Smooth muscle cell (in vitro differentiated cells): ENCODE measurements at regions not wholly inside any gene's neighbourhood (a gene's known extent, or its start where the extent isn't known, plus 50 kb on each side); places are given as distances from the start of the nearest gene placed in this dataset.

Source experiments
- DNase-seq: peaks from one replicate; lab custom pipeline; 2025; ENCODE audit not compliant: unreplicated experiment; lab: John Stamatoyannopoulos, UW
- H2AFZ ChIP-seq: fragments of 200-600 bp; sonication (generic); 2 replicates; pipeline ENCODE4 v1.6.0; 2016; ENCODE audit warnings: antibody characterized with exemption, low read depth, mild to moderate bottlenecking
- H3F3A ChIP-seq: fragments of 200-600 bp; sonication (generic); 2 replicates; pipeline ENCODE4 v1.6.0; 2017; ENCODE audit warnings: antibody characterized with exemption, low read depth
- H3K27ac ChIP-seq: fragments of 200-600 bp; sonication (generic); 2 replicates; pipeline ENCODE4 v1.5.1; 2016; ENCODE audit warnings: low read depth, mild to moderate bottlenecking
- H3K27me3 ChIP-seq: fragments of 200-600 bp; sonication (generic); 2 replicates; pipeline ENCODE4 v1.6.1; 2016; ENCODE audit warnings: low read depth, mild to moderate bottlenecking
- H3K36me3 ChIP-seq: fragments of 200-600 bp; sonication (generic); 2 replicates; pipeline ENCODE4 v1.5.1; 2016; ENCODE audit warnings: low read depth
- H3K4me1 ChIP-seq: fragments of 200-600 bp; sonication (generic); 2 replicates; pipeline ENCODE4 v1.5.1; 2016; ENCODE audit warnings: low read depth
- H3K4me2 ChIP-seq: fragments of 200-600 bp; sonication (generic); 2 replicates; pipeline ENCODE4 v1.6.0; 2016; ENCODE audit warnings: mild to moderate bottlenecking
- H3K4me3 ChIP-seq: fragments of 200-600 bp; sonication (generic); 2 replicates; pipeline ENCODE4 v1.5.1; 2016; ENCODE audit warnings: mild to moderate bottlenecking
- H3K79me2 ChIP-seq: fragments of 200-600 bp; sonication (generic); 2 replicates; pipeline ENCODE4 v1.6.0; 2016; ENCODE audit warnings: low read depth, mild to moderate bottlenecking
- H3K9ac ChIP-seq: fragments of 200-600 bp; sonication (generic); 2 replicates; pipeline ENCODE4 v1.6.0; 2016; ENCODE audit warnings: low read depth
- H3K9me3 ChIP-seq: fragments of 200-600 bp; sonication (generic); replicated peaks from 2 replicates; pipeline ENCODE4 v1.5.1; 2016; ENCODE audit warnings: low read depth
- H4K20me1 ChIP-seq: fragments of 200-600 bp; sonication (generic); 2 replicates; pipeline ENCODE4 v1.6.0; 2016; ENCODE audit warnings: low read depth
- CTCF ChIP-seq: fragments of 200-600 bp; sonication (generic); IDR thresholded peaks from 2 replicates; pipeline ENCODE4 v1.5.1; 2017; ENCODE audit warnings: borderline replicate concordance, mild to moderate bottlenecking, antibody characterized with exemption; ENCODE audit not compliant: insufficient read depth, poor library complexity, severe bottlenecking
- WGBS: methylation state at CpG from one replicate; pipeline ENCODE4 v1.1.7; 2016; ENCODE audit warnings: low lambda C conversion rate; 5-methylcytosine and 5-hydroxymethylcytosine counted together

GRCh38 chr16:85284141-85284817, 172.0 kb upstream of the CIBAR2 start:
- no peak for TF ChIP-seq CTCF
- peaks cover 99% of the 10 kb centered on the region for H4K20me1 ChIP-seq
- H2AFZ ChIP-seq, result no peak overlapping the region
- H3F3A ChIP-seq, result no peaks in the 10 kb centered on the region
- H3K4me2 ChIP-seq, result no peak overlapping the region
- H3K36me3 ChIP-seq, result no peaks in the 10 kb centered on the region
- H3K9ac ChIP-seq, result no peak overlapping the region
- H3K79me2 ChIP-seq, result no peaks in the 10 kb centered on the region
- no peak for DNase-seq
- H3K4me1 ChIP-seq, result peaks cover 15% of the 10 kb centered on the region
- no peaks in the 10 kb centered on the region for H3K27me3 ChIP-seq
- H3K9me3 ChIP-seq, result no peaks in the 10 kb centered on the region
- no peak overlapping the region for H3K4me3 ChIP-seq
- WGBS, result 82% methylated on average over 38 of the region's 38 CpGs
- no peak overlapping the region for H3K27ac ChIP-seq

- Histone ChIP-seq H3F3A (no peaks in the 10 kb centered on the region), H3K4me1 (peaks cover 10% of the 10 kb centered on the region), H4K20me1 (peaks cover 98% of the 10 kb centered on the region), H3K79me2 (no peaks in the 10 kb centered on the region), H2AFZ (no peak overlapping the region), H3K4me2 (no peak overlapping the region), H3K27me3 (no peaks in the 10 kb centered on the region), H3K9ac (no peak overlapping the region), H3K9me3 (no peaks in the 10 kb centered on the region), H3K36me3 (no peaks in the 10 kb centered on the region), H3K27ac (no peak overlapping the region), H3K4me3 (no peak overlapping the region)
- TF ChIP-seq CTCF, result no peak
- DNase-seq, result no peak
- WGBS, result 89% methylated on average over 7 of the region's 7 CpGs
These were observed 173.4 kb upstream of the CIBAR2 start for GRCh38 chr16:85285681-85286065.

- DNase-seq, result no peak
- Histone ChIP-seq H3K4me2 (no peak overlapping the region), H3K79me2 (no peaks in the 10 kb centered on the region), H3K9ac (no peak overlapping the region), H4K20me1 (peaks cover 98% of the 10 kb centered on the region), H3F3A (no peaks in the 10 kb centered on the region), H3K27ac (no peak overlapping the region), H2AFZ (no peak overlapping the region), H3K4me1 (peaks cover 10% of the 10 kb centered on the region), H3K27me3 (no peaks in the 10 kb centered on the region), H3K36me3 (no peaks in the 10 kb centered on the region), H3K9me3 (no peaks in the 10 kb centered on the region), H3K4me3 (no peak overlapping the region)
- no peak for TF ChIP-seq CTCF
- 80% methylated on average over 29 of the region's 29 CpGs for WGBS
These were observed 174.0 kb upstream of the CIBAR2 start for GRCh38 chr16:85286066-85286831.
